ENCODE measurements at regions not wholly inside any gene's neighbourhood (a gene's known extent, or its start where the extent isn't known, plus 50 kb on each side); places are given as distances from the start of the nearest gene placed in this dataset.

GRCh38 chr4:45663003-45663402 is 460.9 kb downstream of the GABRG1 start:
- peak; percentile 80 to 87 for DNase-seq (ENCODE audit: low read depth in 2 of 2)
- H3K27ac ChIP-seq (ENCODE audit: insufficient read depth, low read length) = no peak overlapping the region
- no peak overlapping the region for H3K9ac ChIP-seq (ENCODE audit: insufficient read depth, low read length)
- TF ChIP-seq, protein P1, sequence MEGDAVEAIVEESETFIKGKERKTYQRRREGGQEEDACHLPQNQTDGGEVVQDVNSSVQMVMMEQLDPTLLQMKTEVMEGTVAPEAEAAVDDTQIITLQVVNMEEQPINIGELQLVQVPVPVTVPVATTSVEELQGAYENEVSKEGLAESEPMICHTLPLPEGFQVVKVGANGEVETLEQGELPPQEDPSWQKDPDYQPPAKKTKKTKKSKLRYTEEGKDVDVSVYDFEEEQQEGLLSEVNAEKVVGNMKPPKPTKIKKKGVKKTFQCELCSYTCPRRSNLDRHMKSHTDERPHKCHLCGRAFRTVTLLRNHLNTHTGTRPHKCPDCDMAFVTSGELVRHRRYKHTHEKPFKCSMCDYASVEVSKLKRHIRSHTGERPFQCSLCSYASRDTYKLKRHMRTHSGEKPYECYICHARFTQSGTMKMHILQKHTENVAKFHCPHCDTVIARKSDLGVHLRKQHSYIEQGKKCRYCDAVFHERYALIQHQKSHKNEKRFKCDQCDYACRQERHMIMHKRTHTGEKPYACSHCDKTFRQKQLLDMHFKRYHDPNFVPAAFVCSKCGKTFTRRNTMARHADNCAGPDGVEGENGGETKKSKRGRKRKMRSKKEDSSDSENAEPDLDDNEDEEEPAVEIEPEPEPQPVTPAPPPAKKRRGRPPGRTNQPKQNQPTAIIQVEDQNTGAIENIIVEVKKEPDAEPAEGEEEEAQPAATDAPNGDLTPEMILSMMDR (conservative IDR thresholded peaks at IDR 0.05 in 1 of 2, IDR thresholded peaks at IDR 0.05 in 1 of 2; ENCODE audit: low read depth in 1 of 2, low read length in 2 of 2) = no peak
- no peak for TF ChIP-seq EZH2 (IDR thresholded peaks at IDR 0.05; ENCODE audit: low read length, missing control alignments)
- no peaks in the 10 kb centered on the region for H4K20me1 ChIP-seq (ENCODE audit: control insufficient read depth, extremely low read depth, insufficient read depth, low read length)
- no peak overlapping the region for H3K4me2 ChIP-seq (ENCODE audit: extremely low read depth, insufficient read depth, low read length)
- no peaks in the 10 kb centered on the region for H3K36me3 ChIP-seq (ENCODE audit: control insufficient read depth, insufficient read depth, low read length)
- no peaks in the 10 kb centered on the region for H3K27me3 ChIP-seq (ENCODE audit: control insufficient read depth, insufficient read depth, low read length)
- no peak overlapping the region for H3K4me3 ChIP-seq (replicated peaks in 1 of 4; ENCODE audit: control extremely low read depth in 1 of 4, insufficient read depth in 1 of 4, low read depth in 3 of 4, low read length in 4 of 4)
- H2AFZ ChIP-seq (ENCODE audit: low read length) = no peak overlapping the region
- no peaks in the 10 kb centered on the region for H3K79me2 ChIP-seq (ENCODE audit: control insufficient read depth, insufficient read depth, low read length)
- no peaks in the 10 kb centered on the region for H3K4me1 ChIP-seq (ENCODE audit: control insufficient read depth, extremely low read depth, insufficient read depth, low read length)
- no peaks in the 10 kb centered on the region for H3K9me3 ChIP-seq (ENCODE audit: control insufficient read depth, insufficient read depth, low read depth, low read length)

DNA sequence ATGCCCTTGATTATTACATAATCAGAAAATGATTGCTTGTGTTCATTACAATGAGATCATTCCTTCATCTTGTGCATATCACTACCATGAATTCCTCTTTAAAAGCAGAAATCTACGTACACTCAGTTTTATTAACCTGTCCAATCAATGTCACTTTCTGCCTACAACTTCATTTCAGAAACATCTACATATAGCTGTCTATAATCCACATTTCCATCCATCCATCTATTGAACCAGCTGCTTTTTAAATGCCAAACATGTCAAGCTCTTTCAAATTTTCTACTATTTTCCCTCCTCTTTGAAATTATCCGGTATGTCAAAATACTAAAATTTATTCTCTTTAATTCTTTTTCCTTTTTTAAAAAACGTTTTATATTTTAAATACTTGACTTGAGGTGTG is 462.0 kb downstream of the GABRG1 start:
- Histone ChIP-seq H3K27me3 (ENCODE audit: control insufficient read depth, insufficient read depth, low read length) (no peaks in the 10 kb centered on the region), H2AFZ (ENCODE audit: low read length) (no peak overlapping the region), H3K79me2 (ENCODE audit: control insufficient read depth, insufficient read depth, low read length) (no peaks in the 10 kb centered on the region), H3K4me1 (ENCODE audit: control insufficient read depth, extremely low read depth, insufficient read depth, low read length) (no peaks in the 10 kb centered on the region), H3K4me2 (ENCODE audit: extremely low read depth, insufficient read depth, low read length) (no peak overlapping the region), H3K4me3 (replicated peaks in 1 of 4; ENCODE audit: control extremely low read depth in 1 of 4, insufficient read depth in 1 of 4, low read depth in 3 of 4, low read length in 4 of 4) (no peak overlapping the region), H3K9ac (ENCODE audit: insufficient read depth, low read length) (no peak overlapping the region), H3K27ac (ENCODE audit: insufficient read depth, low read length) (no peak overlapping the region), H3K36me3 (ENCODE audit: control insufficient read depth, insufficient read depth, low read length) (no peaks in the 10 kb centered on the region), H4K20me1 (ENCODE audit: control insufficient read depth, extremely low read depth, insufficient read depth, low read length) (no peaks in the 10 kb centered on the region), H3K9me3 (ENCODE audit: control insufficient read depth, insufficient read depth, low read depth, low read length) (no peaks in the 10 kb centered on the region)
- no peak for TF ChIP-seq EZH2 (IDR thresholded peaks at IDR 0.05; ENCODE audit: low read length, missing control alignments)
- TF ChIP-seq, protein P1 (conservative IDR thresholded peaks at IDR 0.05 in 1 of 2, IDR thresholded peaks at IDR 0.05 in 1 of 2; ENCODE audit: low read depth in 1 of 2, low read length in 2 of 2) = no peak
- no peak for DNase-seq (ENCODE audit: low read depth in 2 of 2)

DNA sequence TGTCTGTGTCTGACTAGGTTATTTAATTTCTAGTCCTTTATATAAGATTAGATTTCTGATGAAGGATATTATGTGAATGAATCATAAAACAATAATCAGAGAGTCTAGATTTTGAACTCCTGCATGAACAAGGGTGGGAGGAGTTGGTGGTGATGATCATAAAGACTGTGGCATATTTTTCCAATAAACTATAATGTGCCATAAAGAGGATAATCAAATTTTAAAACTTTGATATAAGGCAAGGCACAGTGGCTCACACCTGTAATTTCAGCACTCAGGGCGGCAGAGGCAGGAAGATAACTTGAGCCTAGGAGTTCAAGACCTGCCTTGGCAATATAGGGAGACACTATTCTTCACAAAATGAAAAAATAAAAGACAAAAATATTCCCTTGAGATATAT is 473.3 kb downstream of the GABRG1 start:
- no peaks in the 10 kb centered on the region for H3K27me3 ChIP-seq (ENCODE audit: control insufficient read depth, insufficient read depth, low read length)
- no peaks in the 10 kb centered on the region for H3K36me3 ChIP-seq (ENCODE audit: control insufficient read depth, insufficient read depth, low read length)
- H3K4me3 ChIP-seq (replicated peaks in 1 of 4; ENCODE audit: control extremely low read depth in 1 of 4, insufficient read depth in 1 of 4, low read depth in 3 of 4, low read length in 4 of 4) = no peak overlapping the region
- no peak overlapping the region for H3K4me2 ChIP-seq (ENCODE audit: extremely low read depth, insufficient read depth, low read length)
- DNase-seq (ENCODE audit: low read depth in 2 of 2) = no peak
- H3K9ac ChIP-seq (ENCODE audit: insufficient read depth, low read length) = no peak overlapping the region
- no peak overlapping the region for H3K27ac ChIP-seq (ENCODE audit: insufficient read depth, low read length)
- H3K9me3 ChIP-seq (ENCODE audit: control insufficient read depth, insufficient read depth, low read depth, low read length) = no peaks in the 10 kb centered on the region
- no peak overlapping the region for H2AFZ ChIP-seq (ENCODE audit: low read length)
- TF ChIP-seq, protein P1 (conservative IDR thresholded peaks at IDR 0.05 in 1 of 2, IDR thresholded peaks at IDR 0.05 in 1 of 2; ENCODE audit: low read depth in 1 of 2, low read length in 2 of 2) = no peak
- no peaks in the 10 kb centered on the region for H4K20me1 ChIP-seq (ENCODE audit: control insufficient read depth, extremely low read depth, insufficient read depth, low read length)
- H3K4me1 ChIP-seq (ENCODE audit: control insufficient read depth, extremely low read depth, insufficient read depth, low read length) = no peaks in the 10 kb centered on the region
- H3K79me2 ChIP-seq (ENCODE audit: control insufficient read depth, insufficient read depth, low read length) = no peaks in the 10 kb centered on the region

Data from fibroblast of lung (primary cell).